ENCODE measurements at regions not wholly inside any gene's neighbourhood (a gene's known extent, or its start where the extent isn't known, plus 50 kb on each side); places are given as distances from the start of the nearest gene placed in this dataset.

- TF ChIP-seq EP300 (IDR thresholded peaks at IDR 0.05) (no peak), CTCF (IDR thresholded peaks at IDR 0.05) (no peak)
Observed at GRCh38 chr9:126262738-126263137, 63.9 kb upstream of the MVB12B start.
